Embryonic facial prominence (tissue), 1 donor: ENCODE measurements at regions not wholly inside any gene's neighbourhood (a gene's known extent, or its start where the extent isn't known, plus 50 kb on each side); places are given as distances from the start of the nearest gene placed in this dataset.

Source experiments
- DNase-seq: peaks from one replicate; pipeline ENCODE4 v3.0.0-alpha.2; 2016; ENCODE audit errors: extremely low spot score

DNA sequence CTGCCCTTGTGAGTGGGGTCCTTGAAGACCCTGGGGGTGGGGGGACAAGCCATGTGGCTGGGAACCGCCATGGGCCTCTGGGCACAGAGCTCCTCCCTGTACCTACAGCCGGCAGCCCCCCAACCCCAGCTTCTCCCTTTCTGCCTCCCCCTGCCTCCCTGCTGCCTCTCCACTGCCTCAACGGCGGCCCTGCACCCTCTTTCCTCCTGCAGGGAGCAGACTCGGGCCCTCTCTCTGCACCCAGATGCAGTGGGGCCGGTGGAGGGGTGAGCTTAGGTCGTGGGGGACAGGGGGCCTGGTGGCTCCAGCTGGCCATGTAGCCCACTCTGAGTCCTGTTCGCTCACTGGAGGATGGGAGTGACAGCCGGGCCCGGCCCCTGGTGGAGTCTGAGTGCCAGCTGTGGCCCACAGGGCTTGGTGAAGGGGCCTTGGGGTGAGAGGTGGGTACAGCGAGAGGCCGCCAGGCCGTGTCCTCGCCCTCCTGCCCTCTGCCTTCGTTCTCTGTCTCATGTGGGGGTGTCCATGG lies 139.3 kb upstream of the COL5A1 start:
- DNase-seq, result no peak

DNA sequence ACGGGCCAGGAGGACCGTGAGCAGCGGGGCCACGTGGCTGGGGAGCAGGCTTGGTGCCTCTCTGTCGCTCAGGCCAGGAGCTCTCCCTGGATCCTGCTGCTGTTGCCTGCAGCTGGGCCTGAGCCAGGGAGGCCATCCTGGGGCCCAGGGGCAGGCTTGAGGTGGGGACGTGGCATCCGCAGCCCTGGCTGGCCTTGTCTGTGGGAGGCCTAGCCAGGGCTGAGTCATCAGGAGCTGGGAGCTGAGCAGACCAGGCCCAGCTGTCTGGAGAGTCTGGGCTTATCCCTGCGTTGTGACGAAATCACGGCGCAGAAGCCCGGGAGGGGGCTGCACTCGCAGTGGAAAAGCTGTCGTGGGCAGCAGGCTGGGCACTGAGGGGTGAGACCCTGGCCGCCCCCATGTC lies 138.8 kb upstream of the COL5A1 start:
- DNase-seq, result no peak

DNA sequence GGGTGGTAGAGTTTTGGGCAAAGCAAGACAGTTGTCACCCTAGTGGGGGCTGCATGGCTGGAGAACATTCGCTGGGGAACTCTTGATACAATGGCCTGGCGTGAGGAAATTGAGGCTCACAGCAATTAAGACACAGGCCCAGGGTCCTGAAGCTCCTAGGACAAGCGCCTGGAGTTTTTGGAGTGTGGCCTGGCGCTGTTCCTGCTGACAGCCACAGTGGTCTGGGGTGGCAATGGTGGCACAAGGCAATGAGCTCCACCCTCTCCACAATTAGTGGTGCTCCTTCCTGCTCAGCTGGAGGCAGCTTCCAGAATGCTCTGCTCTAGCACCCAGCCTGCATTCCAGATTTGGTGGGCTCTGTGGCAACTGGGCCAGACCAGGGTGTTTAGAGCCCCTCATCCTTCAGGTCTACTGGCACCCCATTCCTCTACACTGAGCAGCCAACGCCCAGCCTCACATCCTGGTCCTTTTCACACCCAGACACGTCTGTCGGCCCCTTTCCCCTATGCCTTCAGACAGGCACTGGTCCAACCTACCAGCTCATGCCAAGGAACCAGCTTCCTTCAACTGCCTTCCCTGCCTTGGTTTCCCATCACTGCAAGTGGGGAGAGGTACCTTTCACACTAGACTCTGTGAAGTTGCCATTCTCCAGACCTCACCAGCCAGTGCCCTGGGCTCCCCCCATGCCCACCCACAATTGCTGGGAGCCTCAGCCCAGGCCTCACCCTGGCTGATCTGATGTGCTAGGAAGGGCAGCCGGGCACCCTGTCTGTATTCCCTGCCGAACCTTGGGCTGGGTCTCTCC lies 138.1 kb upstream of the COL5A1 start:
- DNase-seq, result no peak

DNA sequence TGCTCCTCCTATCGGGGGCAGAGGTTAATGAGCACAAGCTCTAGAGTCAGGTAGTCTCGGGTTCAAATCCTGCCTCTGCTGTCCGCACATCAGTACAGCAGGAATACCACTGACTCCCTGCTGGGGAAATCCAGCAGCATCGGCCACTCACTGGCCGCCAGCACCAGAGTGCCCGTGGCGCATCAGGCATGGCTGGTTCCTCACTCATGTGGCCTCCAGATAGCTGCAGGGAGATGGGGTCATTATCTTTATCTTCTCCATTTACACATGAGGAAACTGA lies 137.6 kb upstream of the COL5A1 start:
- DNase-seq, result no peak

DNA sequence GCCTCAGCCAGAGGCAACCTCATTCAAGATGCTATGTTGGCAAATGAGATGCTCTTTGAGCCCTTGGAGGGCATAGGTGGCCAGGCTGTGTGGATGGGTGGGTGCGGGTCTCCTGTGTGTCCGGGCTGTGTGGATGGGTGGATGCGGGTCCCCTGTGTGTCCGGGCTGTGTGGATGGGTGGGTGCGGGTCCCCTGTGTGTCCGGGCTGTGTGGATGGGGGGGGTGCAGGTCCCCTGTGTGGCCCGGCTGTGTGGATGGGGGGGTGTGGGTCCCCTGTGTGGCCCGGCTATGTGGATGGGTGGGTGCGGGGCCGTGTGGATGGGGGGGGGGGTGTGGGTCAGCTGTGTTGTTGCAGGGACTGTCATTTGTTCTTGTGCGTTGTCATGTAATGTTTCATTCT lies 136.6 kb upstream of the COL5A1 start:
- DNase-seq, result no peak

DNA sequence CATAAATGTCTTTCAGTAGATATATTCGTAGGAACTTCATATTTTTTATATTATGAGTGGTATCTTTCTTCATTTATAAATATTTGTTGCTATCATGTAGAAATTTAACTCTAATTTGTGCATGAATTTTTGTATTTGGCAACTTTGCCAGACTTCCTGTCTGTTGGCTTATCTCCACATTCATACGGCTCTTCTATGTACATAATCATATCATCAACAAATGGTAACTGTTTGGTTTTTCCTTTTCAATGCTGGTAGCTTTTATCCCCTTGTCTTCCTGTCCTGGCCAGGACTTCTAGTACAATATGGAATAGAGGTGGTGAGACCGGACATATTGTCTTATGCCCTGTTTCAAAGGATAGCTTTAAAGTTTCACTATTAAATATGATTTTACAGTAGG lies 132.3 kb upstream of the COL5A1 start:
- DNase-seq, result no peak

DNA sequence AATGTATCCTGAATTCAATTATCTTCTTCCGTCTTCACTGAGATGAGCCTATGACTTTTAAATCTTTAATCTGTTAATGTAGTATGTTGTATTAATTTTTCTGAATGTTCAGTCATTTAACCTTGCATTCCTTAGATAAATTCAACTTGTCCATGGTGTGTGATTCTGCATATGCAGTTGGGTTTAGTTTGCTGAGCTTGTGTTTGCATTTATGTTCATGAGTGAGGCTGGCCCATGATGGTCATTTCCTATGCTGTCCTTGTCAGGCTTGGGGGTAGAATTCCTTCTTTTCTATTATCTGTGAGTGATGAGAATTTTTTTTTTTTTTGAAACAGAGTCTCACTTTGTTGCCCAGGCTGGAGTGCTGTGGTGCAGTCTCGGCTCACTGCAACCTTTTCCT lies 131.8 kb upstream of the COL5A1 start:
- DNase-seq, result no peak

DNA sequence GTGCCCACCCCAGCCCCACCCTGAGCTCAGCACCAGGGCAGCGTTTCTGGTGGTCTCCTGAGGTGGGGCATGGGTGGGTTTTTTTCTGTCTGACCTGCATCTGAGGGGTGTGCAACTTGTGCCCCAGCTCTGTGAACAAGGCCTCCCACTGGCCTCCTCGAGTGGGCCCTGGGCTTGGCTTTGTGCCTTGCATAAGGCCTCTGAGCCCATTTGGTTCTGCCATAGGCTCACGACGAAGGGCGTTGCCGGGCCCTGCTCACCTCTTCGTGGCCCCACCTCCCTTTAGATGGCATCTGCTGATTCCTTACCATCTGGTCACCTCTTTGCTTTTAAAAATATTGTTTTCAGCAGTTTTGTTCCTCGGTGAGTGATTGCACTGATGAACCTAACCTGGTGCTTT lies 127.1 kb upstream of the COL5A1 start:
- no peak for DNase-seq

DNA sequence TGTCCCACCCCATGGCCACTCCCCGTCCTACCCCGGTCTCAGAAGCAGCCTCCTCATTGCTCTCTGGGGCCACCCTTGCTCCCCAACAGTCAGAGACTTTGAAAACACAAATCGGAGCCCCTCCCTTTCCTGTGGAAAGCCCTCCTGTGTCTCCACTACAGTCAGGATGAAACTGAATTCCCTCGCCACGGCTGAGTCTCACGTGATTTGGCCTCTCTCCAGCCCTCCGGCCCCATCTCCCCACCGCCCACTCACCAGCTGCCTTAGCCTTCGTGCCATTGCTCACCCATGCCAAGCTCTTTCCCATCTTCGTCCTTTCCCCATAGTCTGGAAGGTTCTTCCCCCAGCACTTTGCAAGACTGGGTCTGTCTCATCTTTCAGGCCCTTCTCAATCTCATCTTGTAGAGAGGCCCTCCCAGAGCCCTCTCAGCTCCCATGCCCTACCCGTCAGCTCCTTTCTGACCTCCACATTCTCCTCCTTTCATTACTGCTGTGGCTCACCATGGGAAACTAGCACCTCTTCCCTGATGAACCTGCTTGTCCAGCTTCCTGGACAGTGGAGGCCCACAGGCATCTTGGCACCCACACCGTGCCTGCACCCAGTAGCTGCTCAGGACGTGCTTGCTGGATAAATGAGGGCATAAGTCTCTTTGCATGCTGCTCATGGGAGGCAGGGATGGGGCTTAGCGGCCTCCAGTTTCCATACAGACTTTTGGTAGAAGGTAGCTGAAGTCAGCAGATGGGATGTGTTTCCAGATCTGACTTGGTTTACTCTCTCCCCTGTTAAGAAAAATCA lies 126.4 kb upstream of the COL5A1 start:
- no peak for DNase-seq

DNA sequence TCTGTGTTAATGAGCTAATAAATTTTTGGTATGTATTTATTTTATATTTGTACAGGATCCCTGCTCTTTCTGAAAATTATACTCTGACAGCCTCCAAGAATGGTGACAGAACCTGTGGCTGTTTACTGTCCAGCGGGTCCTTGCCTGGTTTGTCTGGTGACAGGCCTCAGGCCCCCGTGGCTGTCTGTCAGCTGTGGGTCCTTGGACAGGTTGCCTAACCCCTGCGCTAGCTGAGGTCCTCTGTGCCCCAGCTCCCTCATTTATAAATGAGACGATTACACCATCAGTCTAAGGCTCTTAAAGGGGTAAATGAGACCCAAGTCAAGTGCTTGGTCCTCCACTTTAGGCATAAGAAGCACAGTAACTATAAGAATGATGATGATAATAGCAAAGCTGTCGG lies 125.1 kb upstream of the COL5A1 start:
- DNase-seq, result no peak

DNA sequence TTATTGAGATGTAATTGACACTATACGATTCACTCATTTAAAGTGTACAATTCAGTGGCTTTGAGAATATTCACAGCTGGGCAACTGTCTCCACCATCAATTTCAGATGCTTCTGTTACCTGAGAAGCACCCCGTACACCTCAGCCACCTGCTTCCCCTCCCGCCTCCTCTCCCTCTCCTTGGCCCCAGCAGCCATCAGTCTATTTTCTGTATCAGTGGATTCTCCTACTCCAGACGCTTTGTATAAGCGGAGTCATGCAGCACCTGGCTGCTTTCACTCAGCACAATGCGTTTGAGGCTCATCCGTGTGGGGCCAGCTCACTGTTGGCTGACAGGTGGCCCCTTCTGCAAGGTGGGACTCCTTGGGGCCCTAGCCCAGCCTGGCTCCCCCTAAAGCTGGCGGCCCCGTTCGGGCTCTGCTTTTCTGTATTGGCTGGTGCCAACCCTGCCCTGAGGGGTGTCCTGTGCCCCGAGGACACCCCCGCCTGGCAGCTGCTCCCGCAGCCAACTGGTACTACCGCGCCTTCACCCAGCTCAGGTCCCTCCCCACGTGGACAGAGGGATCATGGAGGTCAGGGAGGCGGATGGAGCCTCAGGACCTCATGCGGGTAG lies 124.4 kb upstream of the COL5A1 start:
- no peak for DNase-seq

DNA sequence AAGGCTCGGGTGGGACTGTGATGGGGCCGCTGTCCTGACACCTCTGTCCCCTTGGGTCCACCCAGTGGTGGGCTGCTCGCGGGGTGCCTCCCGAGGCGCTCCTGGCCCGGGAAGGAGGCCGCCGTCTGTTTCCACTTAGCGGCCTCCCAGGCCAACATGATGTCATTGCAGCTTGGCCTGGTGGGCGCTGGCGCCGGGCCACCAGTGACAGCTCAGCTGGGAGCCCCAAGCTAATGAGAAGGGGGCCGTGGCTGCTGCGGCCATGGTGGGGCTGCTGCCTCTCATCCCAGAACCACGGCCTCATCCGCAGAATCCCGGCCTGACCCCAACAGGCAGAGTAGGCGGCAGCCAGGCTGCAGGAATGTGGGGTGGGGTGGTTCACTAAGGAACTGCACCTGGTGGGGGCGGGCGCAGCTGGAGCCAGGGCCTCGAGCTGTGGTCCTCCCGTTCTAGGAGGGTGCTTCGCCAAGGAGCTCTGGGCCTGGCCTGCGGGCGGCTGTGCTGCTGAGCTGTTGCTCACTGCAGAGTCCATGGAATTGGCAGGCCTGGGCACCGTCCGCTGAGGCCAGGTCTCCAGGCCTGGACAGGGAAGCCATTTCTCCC lies 123.5 kb upstream of the COL5A1 start:
- DNase-seq, result no peak

DNA sequence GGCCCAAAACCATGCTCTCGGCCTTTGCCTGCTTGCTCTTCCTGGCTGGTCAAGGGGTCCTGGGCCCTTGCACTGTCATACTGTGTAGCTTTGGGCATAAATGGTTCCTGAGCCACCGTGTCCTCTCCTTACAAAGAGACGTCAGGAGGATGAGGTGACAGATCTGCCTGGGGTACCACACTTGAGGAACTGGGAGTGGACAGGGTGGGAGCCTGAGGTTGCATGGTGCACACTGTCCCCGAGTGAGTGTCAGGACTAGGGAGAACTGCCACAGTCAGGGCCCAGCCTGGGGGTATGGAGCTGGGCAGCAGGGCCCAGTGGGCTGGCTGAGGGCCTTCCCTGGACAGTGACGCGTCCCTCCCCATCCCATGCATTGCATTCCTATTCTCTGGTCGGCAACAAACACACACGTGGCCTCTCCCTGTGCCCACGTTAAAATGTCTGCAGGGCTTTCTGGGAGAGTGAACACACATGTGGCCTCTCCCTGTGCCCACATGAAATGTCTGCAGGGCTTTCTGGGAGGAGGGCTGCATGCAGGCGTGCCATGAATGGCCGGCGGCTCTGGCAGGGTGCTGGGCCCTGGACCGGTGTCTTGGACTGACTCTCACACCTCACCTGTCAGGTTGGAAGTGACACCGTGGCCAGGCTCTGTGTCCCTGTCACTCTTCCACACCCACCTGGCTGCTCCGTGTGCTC lies 122.1 kb upstream of the COL5A1 start:
- no peak for DNase-seq

DNA sequence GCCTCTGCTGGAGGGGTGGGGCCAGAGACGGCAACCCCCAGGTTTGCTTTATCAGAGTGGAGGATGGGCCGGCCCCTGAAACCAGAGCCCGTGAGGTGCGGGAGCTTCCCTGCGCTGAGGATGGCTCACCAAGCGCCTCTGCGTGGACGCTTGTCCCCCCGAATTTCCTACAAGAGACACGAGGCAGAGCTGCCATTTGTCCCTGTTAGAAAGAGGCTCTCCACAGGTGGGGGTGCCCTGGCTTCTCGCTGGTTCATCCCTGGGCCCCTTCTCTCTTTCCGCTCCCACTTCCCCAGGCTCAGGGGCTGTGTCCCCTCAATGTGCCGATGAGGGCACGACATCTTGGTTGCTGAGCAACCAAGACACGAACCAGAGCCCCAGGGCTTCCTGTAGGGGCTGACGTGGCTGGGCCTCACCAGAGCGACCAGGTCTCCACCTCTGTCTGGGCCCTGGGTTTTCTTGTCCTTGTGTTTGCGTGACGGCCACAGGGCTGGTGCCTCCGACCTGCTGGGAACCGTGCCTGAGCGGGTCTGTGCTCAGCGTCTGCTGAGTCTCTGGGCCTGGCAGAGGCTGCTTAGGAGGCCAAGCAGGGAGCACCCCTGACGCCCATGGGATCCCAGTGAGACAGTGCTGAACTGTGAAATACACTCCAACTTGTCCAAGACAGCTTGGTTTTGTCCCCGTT lies 119.6 kb upstream of the COL5A1 start:
- DNase-seq, result no peak

DNA sequence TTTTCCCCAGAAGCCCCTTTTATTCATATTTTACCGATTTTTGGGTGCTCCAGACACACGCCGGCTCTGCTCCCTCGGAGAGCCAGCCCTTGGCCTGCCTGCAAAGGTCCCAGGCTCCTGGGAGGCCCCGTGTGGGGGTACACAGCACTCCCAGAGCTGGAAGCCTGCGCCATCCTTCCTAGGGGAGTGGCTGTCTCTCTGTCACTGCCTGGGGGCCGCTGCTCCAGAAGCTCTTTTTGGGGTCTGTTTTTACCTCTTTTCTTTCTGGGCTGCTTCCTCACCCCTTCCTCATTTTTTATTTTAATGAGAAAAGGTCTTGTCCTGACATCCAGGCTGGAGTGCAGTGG lies 119.1 kb upstream of the COL5A1 start:
- DNase-seq, result no peak

DNA sequence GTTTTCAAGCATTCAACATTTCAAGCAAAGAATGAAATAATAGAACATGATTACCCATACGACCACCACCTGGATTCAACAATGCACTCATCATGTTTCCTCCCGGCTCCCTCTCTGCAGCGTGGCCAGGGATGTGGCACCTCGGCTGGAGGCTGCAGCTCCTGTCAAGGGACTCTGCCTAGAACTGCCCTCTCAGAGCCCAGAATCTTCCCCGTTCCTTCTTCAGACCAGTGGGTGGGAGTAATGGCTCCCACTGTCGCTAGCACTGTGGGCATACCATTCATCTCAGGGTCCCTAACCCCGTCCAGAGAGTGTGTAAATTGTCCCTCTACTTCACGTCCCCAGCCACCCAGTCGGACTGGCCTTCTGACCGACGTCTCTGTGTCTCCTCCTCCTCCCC lies 118.6 kb upstream of the COL5A1 start:
- DNase-seq, result no peak

DNA sequence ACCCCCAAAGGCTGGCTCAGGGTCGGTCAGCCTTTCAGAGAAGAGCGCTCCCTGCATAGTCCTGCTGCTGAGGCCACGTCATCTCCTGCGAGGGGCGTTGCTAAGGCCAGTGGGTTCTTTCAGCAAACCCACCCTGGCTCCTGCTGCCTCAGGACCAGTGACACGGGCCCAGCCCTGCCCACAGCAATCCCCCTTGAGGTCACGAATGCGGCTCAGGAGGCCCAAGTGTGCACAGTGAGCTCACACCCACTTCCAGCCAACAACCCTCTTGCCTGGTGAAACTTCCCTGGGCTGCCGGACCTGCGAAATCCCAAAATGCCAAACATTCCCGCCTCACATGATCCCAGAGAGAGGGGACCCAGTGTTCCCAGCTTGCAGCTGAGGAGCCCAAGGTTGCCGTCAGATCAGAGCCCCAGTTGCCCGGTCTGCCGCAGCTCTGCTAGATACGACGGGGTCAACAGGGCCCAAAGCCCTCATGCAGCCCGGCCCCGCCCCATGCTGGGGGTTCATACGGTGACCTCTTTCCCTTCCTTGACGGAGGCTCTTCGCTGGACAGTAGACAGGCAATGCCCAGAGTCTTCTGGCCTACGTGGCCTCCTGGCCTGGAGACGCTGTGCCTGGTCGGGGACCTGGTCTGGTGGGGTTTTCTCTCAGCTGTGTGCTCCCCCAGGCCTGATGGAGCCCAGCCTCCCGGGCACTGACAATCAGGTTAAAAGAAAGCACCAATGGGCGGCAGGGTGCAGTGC lies 116.4 kb upstream of the COL5A1 start:
- no peak for DNase-seq

DNA sequence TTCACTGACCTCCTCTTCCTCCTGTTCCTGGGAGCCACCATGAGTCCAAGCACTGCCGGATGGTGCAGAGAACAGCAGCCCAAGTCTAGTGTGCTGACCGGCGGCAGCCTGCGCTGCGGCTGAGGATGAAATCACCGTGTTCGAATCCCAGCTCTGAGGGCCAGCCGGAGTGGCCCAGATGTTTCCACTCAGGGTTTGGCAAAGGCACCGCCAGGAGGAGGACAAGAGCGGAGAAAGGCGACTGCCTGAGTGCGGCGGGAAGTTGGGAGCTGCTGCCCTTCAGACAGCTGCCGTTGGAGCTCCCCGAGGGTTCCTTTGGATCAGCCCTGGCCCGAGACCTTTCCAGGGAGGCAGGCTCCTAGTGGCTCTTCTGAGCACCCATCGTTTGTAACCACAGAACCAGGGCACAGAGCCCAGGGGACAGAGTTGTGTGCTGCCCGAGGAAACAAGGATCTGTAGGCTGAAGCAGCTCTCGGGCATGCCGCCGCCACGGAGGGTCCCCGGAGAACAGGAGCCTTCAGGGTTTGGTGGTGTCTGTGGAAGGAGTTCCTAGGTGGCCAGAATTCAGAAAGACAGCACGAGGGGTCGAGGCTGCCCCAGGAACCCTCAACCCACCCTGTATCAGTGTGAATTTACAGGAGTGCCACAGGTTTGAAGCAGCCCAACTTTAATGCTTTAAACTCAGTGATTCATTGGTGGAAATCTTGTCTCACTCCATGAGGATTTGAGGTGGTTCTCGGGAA lies 115.6 kb upstream of the COL5A1 start:
- DNase-seq, result peak; percentile 9

DNA sequence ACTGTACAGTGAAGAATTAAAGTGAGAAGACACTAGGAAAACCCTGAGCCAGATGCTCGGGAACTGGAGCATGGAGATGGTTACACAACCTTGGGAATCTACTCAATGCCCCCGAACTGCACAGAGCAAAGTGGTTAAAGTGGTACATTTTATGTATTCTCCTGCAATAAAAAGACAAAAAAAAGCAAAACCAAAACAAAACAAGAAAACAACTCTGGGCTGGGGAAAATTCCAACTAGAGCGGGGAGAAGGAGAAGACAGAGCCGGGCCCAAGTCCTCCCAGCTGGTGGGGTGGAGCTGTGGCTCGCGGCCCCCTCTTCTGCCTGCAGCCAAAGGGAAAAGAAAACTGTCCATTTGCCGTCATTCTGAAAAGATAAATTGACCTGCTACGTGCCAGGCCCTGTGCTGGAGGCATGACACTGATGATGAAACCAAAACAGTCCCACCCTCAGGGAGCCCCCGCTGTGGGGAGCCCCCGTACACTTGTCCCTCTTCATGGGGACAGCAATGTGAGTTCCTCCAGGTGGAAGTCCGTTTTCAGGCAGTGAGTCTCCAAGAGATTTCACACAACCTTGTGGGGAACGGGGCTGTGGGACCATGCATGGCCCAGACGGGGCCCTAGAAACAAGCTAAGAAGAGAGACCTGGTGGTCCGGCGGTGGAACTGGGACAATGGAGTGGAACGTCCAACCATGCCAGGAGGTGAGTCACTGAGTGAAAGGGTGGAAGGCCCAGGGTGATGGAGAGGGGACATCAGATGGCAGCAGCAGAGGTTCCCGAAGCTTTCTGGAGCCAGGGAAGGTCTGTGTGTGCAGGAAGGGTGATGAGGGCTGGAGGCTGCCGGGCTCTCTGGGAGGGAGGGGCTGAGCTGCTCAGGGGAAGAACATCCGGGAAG lies 114.8 kb upstream of the COL5A1 start:
- no peak for DNase-seq
